Heart right ventricle (tissue), 16 donors: ENCODE measurements at regions not wholly inside any gene's neighbourhood (a gene's known extent, or its start where the extent isn't known, plus 50 kb on each side); places are given as distances from the start of the nearest gene placed in this dataset.

Experiments
- ATAC-seq, 8 donors: fragments of 200-7000 bp; cut with Tn5 transposase; one replicate each; pipeline ENCODE4 v1.9.1; 2020; ENCODE audit warnings: mild to moderate bottlenecking in 8 of 8, moderate library complexity in 8 of 8, moderate number of reproducible peaks in 1 of 8
- DNase-seq, 2 donors: peaks; one replicate each; pipeline ENCODE4 v3.0.0-alpha.2; 2020
- H3K27ac ChIP-seq, 10 donors: fragments of 200-600 bp; sonication (generic) in 2 of 10; one replicate each; pipeline versions ENCODE4 v1.5.0 to v1.8.0; 2020 to 2022; ENCODE audit warnings: mild to moderate bottlenecking in 3 of 10
- H3K27me3 ChIP-seq, 7 donors: fragments of 200-600 bp; one replicate each; pipeline ENCODE4 v1.8.0; 2021 to 2022; ENCODE audit warnings: mild to moderate bottlenecking in 2 of 7
- H3K36me3 ChIP-seq, 9 donors: fragments of 200-600 bp; sonication (generic) in 1 of 9; one replicate each; pipeline versions ENCODE4 v1.5.0 to v1.8.0; 2020 to 2022; ENCODE audit warnings: mild to moderate bottlenecking in 2 of 9
- H3K4me1 ChIP-seq, 9 donors: fragments of 200-600 bp; sonication (generic) in 1 of 9; one replicate each; pipeline versions ENCODE4 v1.5.0 to v1.8.0; 2020 to 2022; ENCODE audit warnings: mild to moderate bottlenecking in 4 of 9
- H3K4me3 ChIP-seq, 10 donors: fragments of 200-600 bp; sonication (generic) in 2 of 10; one replicate each; pipeline versions ENCODE4 v1.5.0 to v1.8.0; 2020 to 2022; ENCODE audit warnings: mild to moderate bottlenecking in 7 of 10, moderate library complexity in 2 of 10
- H3K9me3 ChIP-seq, 11 donors: fragments of 200-600 bp in 10 of 11; sonication (generic) in 2 of 11; one replicate each; pipeline versions ENCODE4 v1.5.0 to v1.8.0; 2013 to 2022; ENCODE audit warnings: mild to moderate bottlenecking in 2 of 11, control low read depth in 1 of 11, moderate library complexity in 1 of 11
- CTCF ChIP-seq, 9 donors: fragments of 200-600 bp; sonication (generic) in 2 of 9; IDR thresholded peaks; one replicate each; pipeline versions ENCODE4 v1.5.0 to v1.8.0; 2021 to 2022; ENCODE audit warnings: antibody characterized with exemption in 9 of 9, mild to moderate bottlenecking in 5 of 9, moderate library complexity in 1 of 9
- WGBS, 2 donors: extraction: QIAGEN DNeasy Blood & Tissue Kit; methylation state at CpG; one replicate each; pipeline ENCODE4 v1.1.7; 2013; ENCODE audit warnings: inconsistent platforms in 1 of 2; 5-methylcytosine and 5-hydroxymethylcytosine counted together
- intact Hi-C, 10 donors: fragments of 100-400 bp; cut with DNase I; formaldehyde crosslinking; loops; one replicate each; pipeline versions ENCODE4 v1.11.1 to v1.14.2; 2022
- donor health status: Arrhythmogenic right ventricular cardiomyopathy.
- donor health status: ischemic (EF 13 %, LVEDD 7.1; RV severe dilation, severe dysfunction).
- donor health status: healthy with polysubstance abuse.
- donor health status: DM: no; HTN: yes; CAD: no.
- donor health status: DM: no; HTN: no; CAD: no.
- donor health status: ischemic (EF 25% LVEDD 6.9; RV normal size, moderate dysfunction).
- donor health status: ischemic (EF 25% LVEDD 5.7; RV mildly dilated, moderate dysfunction).
- donor health status: healthy.
- donor health status: DM: yes; HTN: yes; CAD: no.
- donor health status: Ischemic cardiomyopathy.
- donor health status: ischemic (EF 35%, LVEDD 5.7; RV mildly dilated, moderate dysfunction).
- donor health status: nonischemic (EF 11% LVEDD 7.7; RV severe dilation, severe dysfunction).
- donor health status: DM: yes; HTN: yes; CAD: no.
- donor health status: PGD.
- donor health status: ischemic (EF 29% LVEDD 5.4; RV normal size, mild dysfunction).
- donor health status: nonischemic (EF 23%, LVEDD 6.1; RV moderate dilation, normal function).

- ATAC-seq (no peak), DNase-seq (no peak)
- Histone ChIP-seq H3K27ac (no peak overlapping the region), H3K36me3 (peaks cover 0 to 10% (median 0%) of the 10 kb centered on the region in 9 donors), H3K9me3 (peaks cover 0 to 11% (median 0%) of the 10 kb centered on the region in 11 donors), H3K4me1 (peaks cover 0 to 53% (median 17%) of the 10 kb centered on the region in 9 donors), H3K4me3 (no peak overlapping the region), H3K27me3 (no peaks in the 10 kb centered on the region)
- no peak for TF ChIP-seq CTCF (IDR thresholded peaks at IDR 0.05)
- intact Hi-C loops, result no loop called here
Observed at GRCh38 chr6:144395014-144395413, 109.9 kb downstream of the UTRN start.

GRCh38 chr6:144395826-144396225, 110.7 kb downstream of the UTRN start:
- WGBS, 2 donors, result 92 to 97% methylated on average over 1 of the region's 1 CpG
- no peak for ATAC-seq
- Histone ChIP-seq H3K9me3 (peaks cover 0 to 11% (median 0%) of the 10 kb centered on the region in 11 donors), H3K4me1 (peaks cover 0 to 60% (median 17%) of the 10 kb centered on the region in 9 donors), H3K4me3 (no peak overlapping the region), H3K36me3 (peaks cover 0 to 10% (median 0%) of the 10 kb centered on the region in 9 donors), H3K27me3 (no peaks in the 10 kb centered on the region), H3K27ac (no peak overlapping the region)
- TF ChIP-seq CTCF (IDR thresholded peaks at IDR 0.05), result no peak
- intact Hi-C loops, result no loop called here
- no peak for DNase-seq

- ATAC-seq, result no peak
- H3K9me3 ChIP-seq, result peaks cover 0 to 11% (median 0%) of the 10 kb centered on the region in 11 donors
- no peak for DNase-seq
- no peak for TF ChIP-seq CTCF (IDR thresholded peaks at IDR 0.05)
- intact Hi-C loops, result no loop called here
- H3K4me1 ChIP-seq, result peaks cover 0 to 56% (median 12%) of the 10 kb centered on the region in 9 donors
- peaks cover 0 to 10% (median 0%) of the 10 kb centered on the region in 9 donors for H3K36me3 ChIP-seq
- no peak overlapping the region for H3K4me3 ChIP-seq
- H3K27me3 ChIP-seq, result no peaks in the 10 kb centered on the region
- H3K27ac ChIP-seq, result no peak overlapping the region
- WGBS, 2 donors, result 91 to 97% methylated on average over 4 of the region's 4 CpGs
Observed at GRCh38 chr6:144397141-144397540, 112.0 kb downstream of the UTRN start.

GRCh38 chr6:144400321-144400720, 115.2 kb downstream of the UTRN start:
- ATAC-seq (no peak), DNase-seq (no peak)
- Histone ChIP-seq H3K36me3 (peaks cover 0 to 24% (median 0%) of the 10 kb centered on the region in 9 donors), H3K9me3 (peaks cover 0 to 11% (median 0%) of the 10 kb centered on the region in 11 donors), H3K4me3 (no peak overlapping the region), H3K27ac (peak overlapping the region in 1 of 10 donors; percentile 1), H3K4me1 (peaks cover 0 to 53% (median 20%) of the 10 kb centered on the region in 9 donors), H3K27me3 (no peaks in the 10 kb centered on the region)
- intact Hi-C loops, result no loop called here
- WGBS, 2 donors, result 78 to 82% methylated on average over 5 of the region's 5 CpGs
- no peak for TF ChIP-seq CTCF (IDR thresholded peaks at IDR 0.05)
